ENCODE measurements at regions not wholly inside any gene's neighbourhood (a gene's known extent, or its start where the extent isn't known, plus 50 kb on each side); places are given as distances from the start of the nearest gene placed in this dataset.
"Not testable (repeated sequence)": the region's sequence is repeated elsewhere in the genome, so short reads cannot be mapped to it uniquely, and the experiment has no call there.

DNA sequence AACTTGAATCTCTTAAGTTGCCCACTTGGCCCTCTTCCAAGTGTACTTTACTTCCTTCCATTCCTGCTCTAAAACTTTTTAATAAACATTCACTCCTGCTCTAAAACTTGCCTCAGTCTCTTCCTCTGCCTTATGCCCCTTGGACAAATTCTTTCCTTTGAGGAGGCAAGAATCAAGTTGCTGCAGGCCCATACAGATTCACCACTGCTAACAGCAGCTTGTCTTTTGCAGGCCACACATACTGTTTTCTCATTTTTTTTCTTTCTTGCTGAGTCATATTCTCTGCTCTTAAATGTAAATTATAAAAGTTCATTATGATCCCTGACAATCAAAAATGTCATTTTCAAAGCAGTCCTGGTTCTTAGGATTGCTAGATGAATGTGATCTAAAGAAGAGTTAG, 1820.8 kb upstream of the FLRT2 start:
- no peak for DNase-seq (ENCODE audit: low spot score)
- no peak for TF ChIP-seq CTCF (IDR thresholded peaks at IDR 0.05; ENCODE audit: borderline replicate concordance, control extremely low read depth, extremely low read depth, insufficient read depth, missing control alignments)
- in situ Hi-C loops (cut with MboI; ENCODE audit: low sequenced_read_pairs, unreplicated experiment) = no loop called here

- in situ Hi-C loops (cut with MboI; ENCODE audit: low sequenced_read_pairs, unreplicated experiment) = no loop called here
- no peak for TF ChIP-seq CTCF (IDR thresholded peaks at IDR 0.05; ENCODE audit: borderline replicate concordance, control extremely low read depth, extremely low read depth, insufficient read depth, missing control alignments)
- no peak for DNase-seq (ENCODE audit: low spot score)
These were observed 1818.9 kb upstream of the FLRT2 start for GRCh38 chr14:83711046-83711445.

DNA sequence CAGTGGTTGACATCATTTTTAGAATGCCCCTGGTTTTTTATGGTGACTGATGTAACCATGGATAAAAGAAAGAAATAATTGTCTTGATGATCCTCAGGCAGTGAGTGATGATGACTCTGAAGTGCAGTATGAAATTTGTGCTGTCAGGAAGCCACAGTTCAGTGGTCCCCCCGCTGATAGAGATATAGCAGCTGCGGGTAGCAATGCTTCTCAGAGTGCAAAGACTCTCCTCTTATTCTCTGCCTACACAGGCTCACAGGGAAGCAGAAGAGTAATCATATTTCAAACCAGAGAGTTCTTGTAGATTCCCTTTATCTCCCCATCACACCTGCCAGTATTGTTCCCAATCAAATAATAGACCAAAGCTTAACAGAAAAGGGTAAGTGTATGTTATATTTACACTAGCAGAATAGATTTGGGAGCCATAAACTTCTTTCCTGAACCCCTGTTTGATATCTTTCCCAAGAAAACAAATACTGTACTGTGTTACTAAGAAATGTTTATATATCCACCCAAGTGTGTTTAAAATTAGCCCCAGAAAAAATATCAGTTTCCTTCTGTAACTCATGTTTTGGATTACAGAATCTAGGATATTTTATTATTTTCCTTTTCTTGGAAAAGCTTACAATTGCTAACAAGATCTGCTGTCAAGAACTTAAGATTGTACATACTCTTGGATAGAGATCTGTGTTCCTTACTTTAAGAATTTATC, 1817.4 kb upstream of the FLRT2 start:
- in situ Hi-C loops (cut with MboI; ENCODE audit: low sequenced_read_pairs, unreplicated experiment) = no loop called here
- no peak for DNase-seq (ENCODE audit: low spot score)
- TF ChIP-seq CTCF (IDR thresholded peaks at IDR 0.05; ENCODE audit: borderline replicate concordance, control extremely low read depth, extremely low read depth, insufficient read depth, missing control alignments) = no peak

DNA sequence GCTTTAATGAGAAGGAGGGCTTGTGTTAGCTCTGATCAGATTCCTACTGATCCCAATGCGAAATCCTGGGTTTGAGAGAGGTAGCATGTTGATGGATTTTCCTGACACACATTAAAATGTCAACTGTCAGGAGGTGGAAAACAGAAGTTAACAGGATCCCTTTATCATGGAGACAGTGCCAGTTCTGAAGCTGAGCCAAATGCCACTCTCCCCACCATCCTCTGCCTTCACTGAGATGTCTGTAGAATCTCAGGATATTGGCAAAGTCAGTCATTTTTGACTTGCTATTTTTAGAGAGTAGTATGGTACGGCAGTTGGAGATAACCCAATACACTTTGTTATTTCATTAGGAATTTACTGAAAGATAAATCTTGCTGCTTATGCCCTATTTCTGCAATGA, 1816.2 kb upstream of the FLRT2 start:
- in situ Hi-C loops (cut with MboI; ENCODE audit: low sequenced_read_pairs, unreplicated experiment) = no loop called here
- no peak for TF ChIP-seq CTCF (IDR thresholded peaks at IDR 0.05; ENCODE audit: borderline replicate concordance, control extremely low read depth, extremely low read depth, insufficient read depth, missing control alignments)
- DNase-seq (ENCODE audit: low spot score) = no peak

GRCh38 chr14:83714151-83714550, 1815.8 kb upstream of the FLRT2 start:
- in situ Hi-C loops (cut with MboI; ENCODE audit: low sequenced_read_pairs, unreplicated experiment) = no loop called here
- DNase-seq (ENCODE audit: low spot score) = no peak
- TF ChIP-seq CTCF (IDR thresholded peaks at IDR 0.05; ENCODE audit: borderline replicate concordance, control extremely low read depth, extremely low read depth, insufficient read depth, missing control alignments) = no peak

DNA sequence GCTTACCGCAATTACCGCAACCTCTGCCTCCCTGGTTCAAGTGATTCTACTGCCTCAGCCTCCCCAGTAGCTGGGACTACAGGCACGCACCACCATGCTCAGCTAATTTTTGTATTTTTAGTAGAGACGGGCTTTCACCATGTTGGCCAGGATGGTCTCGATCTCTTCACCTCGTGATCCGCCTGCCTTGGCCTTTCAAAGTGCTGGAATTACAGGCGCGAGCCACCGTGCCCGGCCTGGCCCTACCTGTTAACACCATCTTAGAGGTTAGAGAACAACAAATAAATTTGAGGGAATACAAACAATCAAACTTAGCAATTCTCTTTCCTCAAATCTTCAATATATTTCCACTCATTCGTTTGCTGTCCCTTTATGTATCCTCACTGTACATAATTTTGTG, 1810.5 kb upstream of the FLRT2 start:
- in situ Hi-C loops (cut with MboI; ENCODE audit: low sequenced_read_pairs, unreplicated experiment) = not testable (repeated sequence)

DNA sequence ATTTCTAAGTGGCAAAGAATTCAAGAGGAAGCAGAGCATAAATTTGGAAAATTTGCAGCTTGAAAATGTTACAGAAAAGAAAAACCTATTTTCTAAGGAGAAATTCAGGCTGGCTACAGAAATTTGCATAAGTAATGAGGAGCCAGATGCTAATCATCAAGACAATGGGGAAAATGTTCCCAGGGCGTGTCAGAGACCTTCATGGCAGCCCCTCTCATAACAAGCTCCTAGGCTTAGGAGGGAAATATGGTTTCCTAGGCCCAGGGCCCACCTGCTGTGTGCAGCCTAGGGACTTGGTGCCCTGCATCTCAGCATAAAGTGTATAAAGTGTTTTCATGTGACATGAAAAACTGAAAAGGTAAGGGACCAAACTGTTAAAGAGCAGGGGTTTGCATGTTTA, 1796.3 kb upstream of the FLRT2 start:
- in situ Hi-C loops (cut with MboI; ENCODE audit: low sequenced_read_pairs, unreplicated experiment) = no loop called here
- no peak for DNase-seq (ENCODE audit: low spot score)

More for the DNA sequence above, 1810.5 kb upstream of the FLRT2 start:
- not testable (repeated sequence) for DNase-seq (ENCODE audit: low spot score)

More for the DNA sequence above, 1796.3 kb upstream of the FLRT2 start:
- no peak for TF ChIP-seq CTCF (IDR thresholded peaks at IDR 0.05; ENCODE audit: borderline replicate concordance, control extremely low read depth, extremely low read depth, insufficient read depth, missing control alignments)

Measured in GM13976 (cell line).